Urinary bladder (tissue), 3 donors: ENCODE measurements at regions not wholly inside any gene's neighbourhood (a gene's known extent, or its start where the extent isn't known, plus 50 kb on each side); places are given as distances from the start of the nearest gene placed in this dataset.

ENCODE experiments used
- DNase-seq: peaks from one replicate; pipeline ENCODE4 v3.0.0-alpha.2; 2015; ENCODE audit errors: extremely low spot score
- H3K27ac ChIP-seq: one replicate; pipeline ENCODE4 v1.5.1; 2013; ENCODE audit warnings: low read depth, mild to moderate bottlenecking, moderate library complexity
- H3K36me3 ChIP-seq: one replicate; pipeline ENCODE4 v1.6.1; 2013; ENCODE audit warnings: mild to moderate bottlenecking, moderate library complexity; ENCODE audit not compliant: insufficient read depth
- H3K4me1 ChIP-seq: one replicate; pipeline ENCODE4 v1.6.1; 2013; ENCODE audit warnings: mild to moderate bottlenecking, moderate library complexity; ENCODE audit not compliant: insufficient read depth
- H3K4me3 ChIP-seq: one replicate; pipeline ENCODE4 v1.5.1; 2013; ENCODE audit warnings: low read depth, low read length
- WGBS: extraction: QIAGEN DNeasy Blood & Tissue Kit; methylation state at CpG from one replicate; pipeline ENCODE4 v1.1.7; 2013; 5-methylcytosine and 5-hydroxymethylcytosine counted together
- donor health status: healthy with polysubstance abuse.
- donor health status: healthy.

- WGBS = 88% methylated on average over 19 of the region's 19 CpGs
- DNase-seq = no peak
- no peaks in the 10 kb centered on the region for H3K36me3 ChIP-seq
Measured at GRCh38 chr16:87185983-87186382, 131.2 kb downstream of the C16orf95 start.

GRCh38 chr16:87186446-87186845 is 130.7 kb downstream of the C16orf95 start:
- H3K36me3 ChIP-seq = no peaks in the 10 kb centered on the region
- 77% methylated on average over 17 of the region's 17 CpGs for WGBS
- no peak overlapping the region for H3K4me3 ChIP-seq
- no peak for DNase-seq
- H3K27ac ChIP-seq = no peak overlapping the region
- no peaks in the 10 kb centered on the region for H3K4me1 ChIP-seq

More at GRCh38 chr16:87185983-87186382, 131.2 kb downstream of the C16orf95 start:
- H3K27ac ChIP-seq = no peak overlapping the region
- H3K4me3 ChIP-seq = no peak overlapping the region
- H3K4me1 ChIP-seq = no peaks in the 10 kb centered on the region

DNA sequence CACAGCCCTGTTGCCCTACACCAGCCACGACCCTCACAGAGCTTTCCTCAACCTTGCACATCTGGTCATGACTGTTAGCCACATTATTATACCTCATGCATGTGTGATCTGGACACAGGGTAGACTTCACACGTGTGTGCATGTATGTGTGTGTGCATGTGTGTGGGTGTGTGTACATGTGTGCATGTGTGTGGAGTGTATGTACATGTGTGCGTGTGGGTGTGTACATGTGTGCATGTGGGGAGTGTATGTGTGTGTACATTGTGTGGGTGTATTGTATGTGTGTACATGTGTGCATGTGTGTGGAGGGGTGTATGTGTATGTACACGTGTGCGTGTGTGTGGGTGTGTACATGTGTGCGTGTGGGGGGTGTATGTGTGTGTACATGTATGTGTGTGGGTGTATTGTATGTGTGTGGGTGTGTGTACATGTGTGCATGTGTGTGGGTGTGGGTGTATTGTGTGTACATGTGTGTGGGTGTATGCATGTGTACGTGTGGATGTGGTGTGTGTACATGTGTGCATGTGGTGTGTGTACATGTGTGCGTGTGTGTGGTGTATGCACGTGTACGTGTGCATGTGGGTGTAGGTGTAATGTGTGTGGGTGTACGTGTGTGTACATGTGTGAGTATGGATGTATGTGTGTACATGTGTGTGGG is 130.2 kb downstream of the C16orf95 start:
- Histone ChIP-seq H3K4me3 (no peak overlapping the region), H3K4me1 (no peaks in the 10 kb centered on the region), H3K36me3 (no peaks in the 10 kb centered on the region), H3K27ac (no peak overlapping the region)
- WGBS = 74% methylated on average over 11 of the region's 11 CpGs
- no peak for DNase-seq

DNA sequence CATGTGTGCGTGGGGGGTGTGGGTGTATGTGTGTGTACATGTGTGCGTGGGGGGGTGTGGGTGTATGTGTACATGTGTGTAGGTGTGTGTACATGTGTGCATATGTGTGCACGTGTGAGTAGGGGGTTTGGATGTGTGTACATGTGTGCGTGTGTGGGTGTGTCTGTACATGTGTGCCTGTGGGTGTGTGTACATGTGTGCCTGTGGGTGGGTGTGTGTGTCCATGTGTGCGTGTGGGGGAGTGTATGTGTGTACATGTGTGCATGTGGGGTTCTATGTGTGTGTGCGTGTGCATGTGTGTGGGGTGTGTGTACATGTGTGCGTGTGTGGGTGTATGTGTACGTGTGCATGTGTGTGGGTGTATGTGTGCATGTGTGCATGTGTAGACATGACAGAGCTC is 129.1 kb downstream of the C16orf95 start:
- WGBS = 86% methylated on average over 8 of the region's 8 CpGs
- Histone ChIP-seq H3K4me1 (no peaks in the 10 kb centered on the region), H3K27ac (no peak overlapping the region), H3K36me3 (no peaks in the 10 kb centered on the region), H3K4me3 (no peak overlapping the region)
- no peak for DNase-seq

- WGBS = 91% methylated on average over 8 of the region's 8 CpGs
- Histone ChIP-seq H3K36me3 (no peaks in the 10 kb centered on the region), H3K4me3 (no peak overlapping the region), H3K27ac (no peak overlapping the region), H3K4me1 (no peaks in the 10 kb centered on the region)
- no peak for DNase-seq
Measured at GRCh38 chr16:87189426-87189825, 127.8 kb downstream of the C16orf95 start.

DNA sequence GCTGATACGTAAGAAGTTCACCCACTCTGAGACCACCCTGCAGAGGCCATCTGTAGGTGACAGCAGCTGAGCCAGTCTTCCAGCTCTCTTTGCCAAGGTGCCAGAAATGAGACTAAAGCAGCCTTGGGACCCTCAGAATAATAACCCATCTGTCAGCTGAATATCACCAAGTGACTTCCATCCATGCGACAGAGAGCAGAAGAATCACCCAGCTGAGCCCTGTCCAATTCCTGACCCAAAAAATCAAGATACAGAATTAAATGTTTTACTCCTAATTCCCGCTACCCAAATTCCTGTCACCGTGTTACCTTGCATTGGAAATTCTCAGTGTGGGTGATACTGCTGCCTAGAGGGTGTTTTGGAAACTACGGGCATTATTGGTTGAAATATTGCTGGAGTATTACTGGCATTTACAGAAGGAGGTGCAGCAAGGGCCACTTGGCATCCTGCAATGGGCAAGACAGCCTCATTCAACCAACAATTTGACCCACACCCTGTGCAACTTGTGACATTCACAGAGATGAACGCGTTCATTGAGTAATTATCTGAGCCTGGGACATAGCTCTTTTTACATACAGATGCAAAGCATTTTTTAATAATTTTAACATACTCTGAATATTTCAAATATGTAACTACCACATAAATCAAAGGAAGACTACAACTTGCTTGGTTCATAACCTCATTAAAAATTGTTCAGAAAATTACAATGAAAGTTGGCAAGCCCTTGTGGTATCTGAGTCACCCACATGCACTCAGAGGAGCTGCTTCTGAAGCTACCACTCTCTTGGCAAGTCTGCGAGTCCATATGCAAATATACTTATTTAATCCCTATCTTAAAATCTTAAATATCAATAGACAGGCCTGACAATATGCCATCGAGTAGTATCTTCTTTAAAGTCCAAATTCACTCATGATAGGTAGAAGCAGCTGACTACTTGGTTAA is 126.6 kb downstream of the C16orf95 start:
- no peaks in the 10 kb centered on the region for H3K4me1 ChIP-seq
- 91% methylated on average over 9 of the region's 9 CpGs for WGBS
- H3K27ac ChIP-seq = no peak overlapping the region
- H3K4me3 ChIP-seq = no peak overlapping the region
- no peak for DNase-seq
- no peaks in the 10 kb centered on the region for H3K36me3 ChIP-seq

GRCh38 chr16:87192452-87193073 is 124.6 kb downstream of the C16orf95 start:
- no peak overlapping the region for H3K27ac ChIP-seq
- 65% methylated on average over 16 of the region's 16 CpGs for WGBS

GRCh38 chr16:87194172-87194571 is 123.0 kb downstream of the C16orf95 start:
- 84% methylated on average over 6 of the region's 6 CpGs for WGBS
- no peaks in the 10 kb centered on the region for H3K36me3 ChIP-seq
- no peak for DNase-seq
- no peaks in the 10 kb centered on the region for H3K4me1 ChIP-seq
- no peak overlapping the region for H3K4me3 ChIP-seq
- H3K27ac ChIP-seq = no peak overlapping the region

More at GRCh38 chr16:87192452-87193073, 124.6 kb downstream of the C16orf95 start:
- Histone ChIP-seq H3K4me3 (no peak overlapping the region), H3K36me3 (no peaks in the 10 kb centered on the region), H3K4me1 (no peaks in the 10 kb centered on the region)
- no peak for DNase-seq

GRCh38 chr16:87195161-87195560 is 122.0 kb downstream of the C16orf95 start:
- WGBS = 86% methylated on average over 6 of the region's 6 CpGs
- Histone ChIP-seq H3K4me1 (no peaks in the 10 kb centered on the region), H3K27ac (no peak overlapping the region), H3K36me3 (no peaks in the 10 kb centered on the region), H3K4me3 (no peak overlapping the region)
- no peak for DNase-seq

GRCh38 chr16:87196231-87196630 is 121.0 kb downstream of the C16orf95 start:
- H3K27ac ChIP-seq = no peak overlapping the region
- no peak overlapping the region for H3K4me3 ChIP-seq
- H3K4me1 ChIP-seq = no peaks in the 10 kb centered on the region
- WGBS = 83% methylated on average over 11 of the region's 11 CpGs
- no peaks in the 10 kb centered on the region for H3K36me3 ChIP-seq
- no peak for DNase-seq

DNA sequence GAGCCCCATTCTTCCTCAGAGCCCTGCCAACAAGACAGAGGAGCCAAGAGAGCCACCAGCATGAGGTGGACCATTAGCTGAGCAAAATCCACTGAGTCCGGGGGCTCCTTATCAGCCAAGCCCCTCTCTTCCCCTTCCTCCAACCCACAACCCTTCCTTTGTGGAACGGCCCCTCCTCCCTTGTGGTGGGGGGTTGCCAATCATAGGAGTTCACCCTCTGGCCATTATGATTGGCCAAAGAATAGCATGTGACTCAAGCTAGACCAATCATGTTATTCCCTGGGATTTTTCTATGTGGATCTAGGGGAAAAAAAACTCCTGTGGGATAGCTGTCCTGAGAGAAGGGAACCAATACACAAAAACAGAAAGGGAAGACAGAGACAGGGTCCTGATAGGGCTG is 120.5 kb downstream of the C16orf95 start:
- Histone ChIP-seq H3K4me1 (no peaks in the 10 kb centered on the region), H3K36me3 (no peaks in the 10 kb centered on the region), H3K4me3 (no peak overlapping the region), H3K27ac (no peak overlapping the region)
- WGBS = 83% methylated on average over 2 of the region's 2 CpGs
- DNase-seq = no peak

DNA sequence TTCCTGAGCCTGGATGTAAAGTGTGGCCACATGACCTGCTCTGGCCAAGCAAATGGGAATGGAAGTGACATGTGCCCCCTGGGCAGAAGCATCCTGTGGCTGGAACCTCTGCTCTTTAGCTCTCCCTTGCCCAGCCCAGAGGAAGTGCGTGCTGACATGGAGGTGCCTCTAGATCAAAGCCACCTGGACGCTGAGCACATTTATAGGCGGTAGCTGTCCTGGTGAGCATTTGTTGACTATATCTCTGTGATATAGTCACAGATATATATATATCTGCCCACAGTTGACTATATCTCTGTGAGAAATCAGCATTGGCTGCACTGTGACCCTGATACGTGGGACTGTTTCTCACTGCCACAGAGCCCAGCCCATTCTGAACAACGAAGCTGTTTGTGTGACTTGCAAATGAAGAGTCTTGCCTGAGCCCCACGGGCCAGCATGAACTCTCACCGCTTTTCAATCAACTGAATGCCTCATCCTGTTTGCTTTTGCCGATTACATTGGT is 118.8 kb downstream of the C16orf95 start:
- WGBS = 38% methylated on average over 8 of the region's 8 CpGs
- Histone ChIP-seq H3K4me1 (no peaks in the 10 kb centered on the region), H3K4me3 (no peak overlapping the region), H3K36me3 (no peaks in the 10 kb centered on the region), H3K27ac (no peak overlapping the region)
- DNase-seq = no peak

DNA sequence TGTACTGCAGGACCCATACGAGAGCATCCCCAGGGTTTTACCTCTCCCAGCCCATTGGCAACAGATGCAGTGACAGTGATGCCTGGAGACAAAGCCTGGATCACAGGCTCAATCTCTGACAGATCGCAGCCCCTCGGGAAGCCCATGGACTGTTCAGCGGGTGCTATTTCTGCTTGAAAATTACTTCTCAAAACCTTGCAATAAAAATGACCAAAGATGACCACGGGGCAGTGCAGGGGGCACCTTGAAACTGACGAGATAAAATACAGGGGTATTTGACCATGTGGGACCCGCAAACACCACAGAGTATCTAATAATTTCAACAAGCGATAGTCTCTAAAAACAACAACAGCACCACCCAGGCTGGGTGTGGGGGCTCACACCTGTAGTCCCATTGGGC is 118.3 kb downstream of the C16orf95 start:
- Histone ChIP-seq H3K36me3 (no peaks in the 10 kb centered on the region), H3K4me3 (no peak overlapping the region), H3K27ac (no peak overlapping the region), H3K4me1 (no peaks in the 10 kb centered on the region)
- DNase-seq = no peak
- 63% methylated on average over 8 of the region's 8 CpGs for whole genome bisulfite sequencing
